IPS DF 4.7 (cell line): ENCODE measurements at regions not wholly inside any gene's neighbourhood (a gene's known extent, or its start where the extent isn't known, plus 50 kb on each side); places are given as distances from the start of the nearest gene placed in this dataset.
"Not testable (repeated sequence)": the region's sequence is repeated elsewhere in the genome, so short reads cannot be mapped to it uniquely, and the experiment has no call there.

Experiments
- DNase-seq: peaks from one replicate; pipeline ENCODE4 v3.0.0-alpha.2; 2013; ENCODE audit warnings: low spot score; ENCODE audit errors: extremely low read depth

- no peak for DNase-seq
These were observed 76.4 kb downstream of the PHAX start for GRCh38 chr5:126677121-126677520.

- peak; percentile 44 for DNase-seq
These were observed 79.6 kb downstream of the PHAX start for GRCh38 chr5:126680191-126680817.

GRCh38 chr5:126681314-126681713, 80.6 kb downstream of the PHAX start:
- not testable (repeated sequence) for DNase-seq

- no peak for DNase-seq
These were observed 81.2 kb downstream of the PHAX start for GRCh38 chr5:126681970-126682369.

GRCh38 chr5:126682856-126683255, 82.1 kb downstream of the PHAX start:
- DNase-seq = no peak

GRCh38 chr5:126683912-126684311, 83.2 kb downstream of the PHAX start:
- DNase-seq = no peak

GRCh38 chr5:126684656-126685442, 84.1 kb downstream of the PHAX start:
- DNase-seq = not testable (repeated sequence)

- no peak for DNase-seq
These were observed 85.8 kb downstream of the PHAX start for GRCh38 chr5:126686451-126687126.

GRCh38 chr5:126692971-126693370, 84.0 kb upstream of the LMNB1 start:
- DNase-seq = no peak

GRCh38 chr5:126693806-126694205, 83.1 kb upstream of the LMNB1 start:
- DNase-seq = no peak

GRCh38 chr5:126694403-126694802, 82.5 kb upstream of the LMNB1 start:
- no peak for DNase-seq

GRCh38 chr5:126695091-126695490, 81.8 kb upstream of the LMNB1 start:
- no peak for DNase-seq

- DNase-seq = no peak
These were observed 69.9 kb upstream of the LMNB1 start for GRCh38 chr5:126707080-126707479.

- no peak for DNase-seq
These were observed 61.2 kb upstream of the LMNB1 start for GRCh38 chr5:126715765-126716164.

- DNase-seq = no peak
These were observed 60.1 kb upstream of the LMNB1 start for GRCh38 chr5:126716861-126717260.

- DNase-seq = peak; percentile 30
These were observed 58.6 kb upstream of the LMNB1 start for GRCh38 chr5:126718236-126718868.

- DNase-seq = no peak
These were observed 56.6 kb upstream of the LMNB1 start for GRCh38 chr5:126720369-126720768.

GRCh38 chr5:126723643-126724042, 53.3 kb upstream of the LMNB1 start:
- no peak for DNase-seq
